ENCODE measurements at regions not wholly inside any gene's neighbourhood (a gene's known extent, or its start where the extent isn't known, plus 50 kb on each side); places are given as distances from the start of the nearest gene placed in this dataset.

DNA sequence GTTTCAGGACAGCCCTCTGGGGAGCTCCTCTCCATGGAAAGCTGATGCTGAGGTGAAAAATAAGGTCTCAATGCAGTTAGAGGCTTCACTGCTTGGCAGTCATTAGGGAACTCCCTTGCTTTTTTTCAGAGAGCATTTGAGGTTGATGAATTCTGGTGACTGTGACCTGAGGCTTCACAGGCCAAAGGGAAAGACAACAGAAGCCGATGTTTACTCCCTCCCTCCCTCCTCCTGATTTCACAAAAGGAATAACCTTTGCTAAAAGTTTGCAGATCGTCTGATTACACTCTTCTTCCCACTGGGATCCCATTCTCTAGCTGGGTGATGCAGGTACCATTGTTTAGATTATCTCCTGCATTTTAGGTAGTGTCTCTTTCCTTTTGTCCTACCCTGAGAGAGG, 329.4 kb downstream of the KIF4B start:
- ChIA-PET POLR2A (no interaction called here), CTCF (no interaction called here), RAD21 (ENCODE audit: low non-redundant PET in 1 of 2, low total read pairs in 2 of 2, uncharacterized antibody in 2 of 2, unreplicated experiment in 2 of 2) (no interaction called here)
- Histone ChIP-seq H3K4me2 (ENCODE audit: low read length) (no peak overlapping the region), H3K27ac (ENCODE audit: low read depth, low read length) (no peak overlapping the region), H3K9me2 (ENCODE audit: insufficient read depth) (no peaks in the 10 kb centered on the region), H3K4me3 (replicated peaks in 1 of 2; ENCODE audit: low read depth in 1 of 2, low read length in 2 of 2) (no peak overlapping the region), H3K9ac (ENCODE audit: low read length) (no peak overlapping the region), H4K20me1 (ENCODE audit: insufficient read depth) (no peaks in the 10 kb centered on the region), H3K36me3 (ENCODE audit: control insufficient read depth in 1 of 2, insufficient read depth in 2 of 2, low read length in 2 of 2) (no peaks in the 10 kb centered on the region), H3K27me3 (ENCODE audit: insufficient read depth, low read length) (no peaks in the 10 kb centered on the region; the same call in 1 of the 2 replicates), H3K4me1 (ENCODE audit: control insufficient read depth in 1 of 2, insufficient read depth in 2 of 2, low read length in 2 of 2) (no peaks in the 10 kb centered on the region), H3K9me3 (ENCODE audit: control insufficient read depth in 1 of 2, insufficient read depth in 1 of 2, low read depth in 1 of 2, low read length in 2 of 2) (no peaks in the 10 kb centered on the region), H3K79me2 (ENCODE audit: insufficient read depth, low read length) (no peaks in the 10 kb centered on the region), H2AFZ (ENCODE audit: low read depth, low read length, poor library complexity, severe bottlenecking) (no peak overlapping the region)
- DNase-seq (ENCODE audit: low read depth, low spot score) (no peak), ATAC-seq (no peak)
- no TSS peak for BruUV-seq (replicated peaks)
- TF ChIP-seq POLR2A (IDR thresholded peaks at IDR 0.05; ENCODE audit: borderline replicate concordance, extremely low read depth, insufficient read depth, insufficient read length) = no peak
- TF ChIP-seq, protein P1, sequence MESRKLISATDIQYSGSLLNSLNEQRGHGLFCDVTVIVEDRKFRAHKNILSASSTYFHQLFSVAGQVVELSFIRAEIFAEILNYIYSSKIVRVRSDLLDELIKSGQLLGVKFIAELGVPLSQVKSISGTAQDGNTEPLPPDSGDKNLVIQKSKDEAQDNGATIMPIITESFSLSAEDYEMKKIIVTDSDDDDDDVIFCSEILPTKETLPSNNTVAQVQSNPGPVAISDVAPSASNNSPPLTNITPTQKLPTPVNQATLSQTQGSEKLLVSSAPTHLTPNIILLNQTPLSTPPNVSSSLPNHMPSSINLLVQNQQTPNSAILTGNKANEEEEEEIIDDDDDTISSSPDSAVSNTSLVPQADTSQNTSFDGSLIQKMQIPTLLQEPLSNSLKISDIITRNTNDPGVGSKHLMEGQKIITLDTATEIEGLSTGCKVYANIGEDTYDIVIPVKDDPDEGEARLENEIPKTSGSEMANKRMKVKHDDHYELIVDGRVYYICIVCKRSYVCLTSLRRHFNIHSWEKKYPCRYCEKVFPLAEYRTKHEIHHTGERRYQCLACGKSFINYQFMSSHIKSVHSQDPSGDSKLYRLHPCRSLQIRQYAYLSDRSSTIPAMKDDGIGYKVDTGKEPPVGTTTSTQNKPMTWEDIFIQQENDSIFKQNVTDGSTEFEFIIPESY (IDR thresholded peaks at IDR 0.05; ENCODE audit: extremely low read depth, insufficient replicate concordance, low read length) = no peak
- TF ChIP-seq SIN3A (IDR thresholded peaks at IDR 0.05; ENCODE audit: low read depth) = no peak
- TF ChIP-seq SP1 (IDR thresholded peaks at IDR 0.05; ENCODE audit: low read depth) = no peak
- no peak for TF ChIP-seq ELF1 (IDR thresholded peaks at IDR 0.05; ENCODE audit: borderline replicate concordance, low read depth)
- TF ChIP-seq ZNF274 (IDR thresholded peaks at IDR 0.05; ENCODE audit: low read depth, low read length) = no peak
- TF ChIP-seq EGR1 (IDR thresholded peaks at IDR 0.05; ENCODE audit: low read depth) = no peak
- intact Hi-C loops (cut with micrococcal nuclease) = no loop called here

DNA sequence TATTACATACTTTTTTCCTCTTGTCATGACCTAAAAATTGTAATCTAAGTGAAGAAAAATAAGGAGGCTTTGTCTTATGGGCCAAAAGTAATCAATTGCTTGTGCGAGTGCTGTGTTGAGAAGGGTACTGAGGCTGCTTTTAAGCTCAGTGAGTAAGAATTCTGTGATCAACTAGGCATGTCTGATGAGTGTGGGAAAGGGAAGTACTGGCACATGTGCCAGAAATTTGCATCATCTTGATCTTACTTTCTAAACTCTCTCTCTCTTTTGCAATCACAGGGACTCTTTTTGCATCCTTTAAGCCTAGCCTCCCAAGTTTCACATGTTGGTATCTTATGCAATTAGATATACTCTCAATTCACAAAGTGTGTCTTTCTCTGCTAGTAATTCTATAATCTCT, 329.9 kb downstream of the KIF4B start:
- Histone ChIP-seq H3K4me1 (ENCODE audit: control insufficient read depth in 1 of 2, insufficient read depth in 2 of 2, low read length in 2 of 2) (no peaks in the 10 kb centered on the region), H3K9me2 (ENCODE audit: insufficient read depth) (no peaks in the 10 kb centered on the region), H3K9ac (ENCODE audit: low read length) (no peak overlapping the region), H3K27ac (ENCODE audit: low read depth, low read length) (no peak overlapping the region), H3K79me2 (ENCODE audit: insufficient read depth, low read length) (no peaks in the 10 kb centered on the region), H3K36me3 (ENCODE audit: control insufficient read depth in 1 of 2, insufficient read depth in 2 of 2, low read length in 2 of 2) (no peaks in the 10 kb centered on the region), H3K9me3 (ENCODE audit: control insufficient read depth in 1 of 2, insufficient read depth in 1 of 2, low read depth in 1 of 2, low read length in 2 of 2) (no peaks in the 10 kb centered on the region), H3K27me3 (ENCODE audit: insufficient read depth, low read length) (no peaks in the 10 kb centered on the region; the same call in 1 of the 2 replicates), H4K20me1 (ENCODE audit: insufficient read depth) (no peaks in the 10 kb centered on the region), H3K4me3 (replicated peaks in 1 of 2; ENCODE audit: low read depth in 1 of 2, low read length in 2 of 2) (no peak overlapping the region), H2AFZ (ENCODE audit: low read depth, low read length, poor library complexity, severe bottlenecking) (no peak overlapping the region), H3K4me2 (ENCODE audit: low read length) (no peak overlapping the region)
- DNase-seq (ENCODE audit: low read depth, low spot score) (no peak), ATAC-seq (no peak)
- intact Hi-C loops (cut with micrococcal nuclease) = no loop called here
- RAD21 ChIA-PET (ENCODE audit: low non-redundant PET in 1 of 2, low total read pairs in 2 of 2, uncharacterized antibody in 2 of 2, unreplicated experiment in 2 of 2) = no interaction called here
- no TSS peak for BruUV-seq (replicated peaks)
- CTCF ChIA-PET = no interaction called here
- TF ChIP-seq SRF (IDR thresholded peaks at IDR 0.05; ENCODE audit: low read depth) (no peak), EZH2phosphoT487 (IDR thresholded peaks at IDR 0.05; ENCODE audit: borderline replicate concordance) (no peak), ELF1 (IDR thresholded peaks at IDR 0.05; ENCODE audit: borderline replicate concordance, low read depth) (no peak), ATF3 (IDR thresholded peaks at IDR 0.05) (no peak), RAD21 (IDR thresholded peaks at IDR 0.05; ENCODE audit: low read depth) (no peak)
- POLR2A ChIA-PET = no interaction called here
